ENCODE measurements at regions not wholly inside any gene's neighbourhood (a gene's known extent, or its start where the extent isn't known, plus 50 kb on each side); places are given as distances from the start of the nearest gene placed in this dataset.
A peak's percentile ranks its signal among the peaks of the same experiment; 100 is the strongest.

GRCh38 chrX:69365349-69365748, 138.8 kb upstream of the NALF2 start:
- no peak for DNase-seq (ENCODE audit: low spot score)

GRCh38 chrX:69362856-69363255, 141.3 kb upstream of the NALF2 start:
- DNase-seq (ENCODE audit: low spot score), result no peak

- DNase-seq (ENCODE audit: low spot score), result no peak
Observed at GRCh38 chrX:69362354-69362753, 141.8 kb upstream of the NALF2 start.

GRCh38 chrX:69361311-69361845, 142.7 kb upstream of the NALF2 start:
- no peak for DNase-seq (ENCODE audit: low spot score)

- DNase-seq (ENCODE audit: low spot score), result no peak
Observed at GRCh38 chrX:69357317-69357716, 146.8 kb upstream of the NALF2 start.

GRCh38 chrX:69324851-69325250, 159.6 kb upstream of the PJA1 start:
- no peak for DNase-seq (ENCODE audit: low spot score)

GRCh38 chrX:69323786-69324720, 158.8 kb upstream of the PJA1 start:
- peak; percentile 32 for DNase-seq (ENCODE audit: low spot score)

- DNase-seq (ENCODE audit: low spot score), result no peak
Observed at GRCh38 chrX:69321789-69322188, 156.5 kb upstream of the PJA1 start.

- DNase-seq (ENCODE audit: low spot score), result no peak
Observed at GRCh38 chrX:69321006-69321655, 155.9 kb upstream of the PJA1 start.

- no peak for DNase-seq (ENCODE audit: low spot score)
Observed at GRCh38 chrX:69320116-69320515, 154.9 kb upstream of the PJA1 start.

GRCh38 chrX:69319376-69319775, 154.1 kb upstream of the PJA1 start:
- no peak for DNase-seq (ENCODE audit: low spot score)

- DNase-seq (ENCODE audit: low spot score), result no peak
Observed at GRCh38 chrX:69318651-69319340, 153.5 kb upstream of the PJA1 start.

- no peak for DNase-seq (ENCODE audit: low spot score)
Observed at GRCh38 chrX:69317721-69318120, 152.5 kb upstream of the PJA1 start.

GRCh38 chrX:69314436-69315348, 149.4 kb upstream of the PJA1 start:
- DNase-seq (ENCODE audit: low spot score), result no peak

GRCh38 chrX:69313617-69314290, 148.5 kb upstream of the PJA1 start:
- no peak for DNase-seq (ENCODE audit: low spot score)

GRCh38 chrX:69311936-69312670, 146.8 kb upstream of the PJA1 start:
- DNase-seq (ENCODE audit: low spot score), result no peak

GRCh38 chrX:69309074-69309792, 144.0 kb upstream of the PJA1 start:
- no peak for DNase-seq (ENCODE audit: low spot score)

- no peak for DNase-seq (ENCODE audit: low spot score)
Observed at GRCh38 chrX:69307756-69308155, 142.5 kb upstream of the PJA1 start.

GRCh38 chrX:69307029-69307428, 141.8 kb upstream of the PJA1 start:
- no peak for DNase-seq (ENCODE audit: low spot score)
